A549 (cell line): ENCODE measurements at regions not wholly inside any gene's neighbourhood (a gene's known extent, or its start where the extent isn't known, plus 50 kb on each side); places are given as distances from the start of the nearest gene placed in this dataset.

Experiments
- GATA3 ChIP-seq: IDR thresholded peaks from 2 replicates; pipeline ENCODE4 v1.6.1; 2012; ENCODE audit warnings: borderline replicate concordance
- MYC ChIP-seq: IDR thresholded peaks from 2 replicates; pipeline ENCODE4 v1.6.1; 2012; ENCODE audit warnings: mild to moderate bottlenecking, inconsistent platforms, low read length, improper control_type of control experiment, borderline replicate concordance
- POLR2A ChIP-seq: IDR thresholded peaks from 2 replicates; pipeline ENCODE4 v1.6.1; 2012; ENCODE audit warnings: mild to moderate bottlenecking, low read length
- RAD21 ChIP-seq, 2 experiments: fragments of >200 bp in 1 of 2; sonication (Bioruptor Twin) in 1 of 2; formaldehyde crosslinking in 1 of 2; IDR thresholded peaks in 1 of 2; conservative IDR thresholded peaks in 1 of 2; 2 replicates in 1 of 2; 3 replicates in 1 of 2; pipeline ENCODE4 v1.6.1; 2012 to 2018; ENCODE audit warnings: inconsistent platforms in 1 of 2
- TF ChIP-seq, protein P1 (sequence below): fragments of >200 bp; sonication (Bioruptor Twin); formaldehyde crosslinking; IDR thresholded peaks from 3 replicates; pipeline ENCODE4 v1.5.1; 2016

- TF ChIP-seq GATA3 (no peak), POLR2A (no peak), RAD21 (conservative IDR thresholded peaks at IDR 0.05 in 1 of 2, IDR thresholded peaks at IDR 0.05 in 1 of 2) (no peak), MYC (no peak)
- TF ChIP-seq, protein P1, sequence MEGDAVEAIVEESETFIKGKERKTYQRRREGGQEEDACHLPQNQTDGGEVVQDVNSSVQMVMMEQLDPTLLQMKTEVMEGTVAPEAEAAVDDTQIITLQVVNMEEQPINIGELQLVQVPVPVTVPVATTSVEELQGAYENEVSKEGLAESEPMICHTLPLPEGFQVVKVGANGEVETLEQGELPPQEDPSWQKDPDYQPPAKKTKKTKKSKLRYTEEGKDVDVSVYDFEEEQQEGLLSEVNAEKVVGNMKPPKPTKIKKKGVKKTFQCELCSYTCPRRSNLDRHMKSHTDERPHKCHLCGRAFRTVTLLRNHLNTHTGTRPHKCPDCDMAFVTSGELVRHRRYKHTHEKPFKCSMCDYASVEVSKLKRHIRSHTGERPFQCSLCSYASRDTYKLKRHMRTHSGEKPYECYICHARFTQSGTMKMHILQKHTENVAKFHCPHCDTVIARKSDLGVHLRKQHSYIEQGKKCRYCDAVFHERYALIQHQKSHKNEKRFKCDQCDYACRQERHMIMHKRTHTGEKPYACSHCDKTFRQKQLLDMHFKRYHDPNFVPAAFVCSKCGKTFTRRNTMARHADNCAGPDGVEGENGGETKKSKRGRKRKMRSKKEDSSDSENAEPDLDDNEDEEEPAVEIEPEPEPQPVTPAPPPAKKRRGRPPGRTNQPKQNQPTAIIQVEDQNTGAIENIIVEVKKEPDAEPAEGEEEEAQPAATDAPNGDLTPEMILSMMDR, result no peak
These were observed 340.3 kb downstream of the SEC16B start for GRCh38 chr1:177629526-177629925.
